GM23338 (cell line): ENCODE measurements at regions not wholly inside any gene's neighbourhood (a gene's known extent, or its start where the extent isn't known, plus 50 kb on each side); places are given as distances from the start of the nearest gene placed in this dataset.

Experiments
- ATAC-seq: fragments of 200-7000 bp; cut with Tn5 transposase; 3 replicates; pipeline ENCODE4 v1.9.1; 2020
- DNase-seq: peaks from one replicate; pipeline ENCODE4 v3.0.0-alpha.2; 2015; ENCODE audit warnings: low spot score
- H2AFZ ChIP-seq: fragments of 200-600 bp; sonication (generic); 2 replicates; pipeline ENCODE4 v1.8.0; 2016; ENCODE audit warnings: antibody characterized with exemption, mild to moderate bottlenecking, moderate library complexity
- H3F3A ChIP-seq: fragments of 200-600 bp; sonication (generic); replicated peaks from 2 replicates; pipeline ENCODE4 v1.8.0; 2017; ENCODE audit warnings: antibody characterized with exemption, mixed run types, low read depth
- H3K27ac ChIP-seq: fragments of 200-600 bp; sonication (generic); 2 replicates; pipeline ENCODE4 v1.6.1; 2016; ENCODE audit warnings: low read depth
- H3K27me3 ChIP-seq: fragments of 200-600 bp; sonication (generic); 2 replicates; pipeline ENCODE4 v1.8.0; 2016; ENCODE audit warnings: mild to moderate bottlenecking, mixed run types, moderate library complexity; ENCODE audit not compliant: insufficient read depth
- H3K36me3 ChIP-seq: fragments of 200-600 bp; sonication (generic); 2 replicates; pipeline ENCODE4 v1.8.0; 2016; ENCODE audit warnings: mild to moderate bottlenecking; ENCODE audit not compliant: insufficient read depth
- H3K4me1 ChIP-seq: fragments of 200-600 bp; sonication (generic); 2 replicates; pipeline ENCODE4 v1.8.0; 2016; ENCODE audit warnings: mild to moderate bottlenecking, moderate library complexity; ENCODE audit not compliant: insufficient read depth
- H3K4me2 ChIP-seq: fragments of 200-600 bp; sonication (generic); 2 replicates; pipeline ENCODE4 v1.7.1; 2017; ENCODE audit warnings: mixed run types
- H3K4me3 ChIP-seq: fragments of 200-600 bp; sonication (generic); 2 replicates; pipeline ENCODE4 v1.6.1; 2016; ENCODE audit warnings: mixed run types
- H3K79me2 ChIP-seq: fragments of 200-600 bp; sonication (generic); replicated peaks from 2 replicates; pipeline ENCODE4 v1.8.0; 2017; ENCODE audit warnings: mild to moderate bottlenecking; ENCODE audit not compliant: insufficient read depth
- H3K9me2 ChIP-seq: fragments of 200-600 bp; sonication (generic); 2 replicates; pipeline ENCODE4 v1.8.0; 2017; ENCODE audit not compliant: insufficient read depth
- H4K20me1 ChIP-seq: fragments of 200-600 bp; sonication (generic); replicated peaks from 2 replicates; pipeline ENCODE4 v1.8.0; 2017; ENCODE audit warnings: mild to moderate bottlenecking; ENCODE audit not compliant: insufficient read depth
- H3K27ac Mint-ChIP-seq: 2 replicates; pipeline ENCODE4 v1.8.0; 2020; ENCODE audit warnings: inconsistent platforms, mild to moderate bottlenecking, moderate library complexity, mixed read lengths
- H3K27me3 Mint-ChIP-seq: 3 replicates; pipeline ENCODE4 v1.8.0; 2022; ENCODE audit warnings: low read depth, mild to moderate bottlenecking, moderate library complexity, mixed read lengths, inconsistent platforms; ENCODE audit not compliant: insufficient read depth, poor library complexity
- H3K36me3 Mint-ChIP-seq: 3 replicates; pipeline ENCODE4 v1.8.0; 2021; ENCODE audit warnings: low read depth, mild to moderate bottlenecking, inconsistent platforms, moderate library complexity, mixed read lengths
- H3K4me1 Mint-ChIP-seq: 3 replicates; pipeline ENCODE4 v1.8.0; 2020; ENCODE audit warnings: mild to moderate bottlenecking, inconsistent platforms, mixed read lengths
- H3K4me3 Mint-ChIP-seq: 3 replicates; pipeline ENCODE4 v1.8.0; 2021; ENCODE audit warnings: moderate library complexity, mild to moderate bottlenecking, inconsistent platforms, mixed read lengths
- H3K9me3 Mint-ChIP-seq: 3 replicates; pipeline ENCODE4 v1.8.0; 2020; ENCODE audit warnings: moderate library complexity, mild to moderate bottlenecking, inconsistent platforms, mixed read lengths
- CREB1 ChIP-seq: fragments of 250-450 bp; sonication (Bioruptor Pico); IDR thresholded peaks from 2 replicates; pipeline ENCODE4 v1.5.0; 2020; ENCODE audit warnings: low read depth, mild to moderate bottlenecking, moderate library complexity
- EZH2phosphoT487 ChIP-seq: fragments of 200-600 bp; sonication (generic); IDR thresholded peaks from one replicate; pipeline ENCODE4 v1.8.1; 2018; ENCODE audit warnings: antibody characterized with exemption; ENCODE audit not compliant: unreplicated experiment
- NANOG ChIP-seq: IDR thresholded peaks from 2 replicates; pipeline ENCODE4 v1.6.1; 2016; ENCODE audit warnings: antibody characterized with exemption, borderline replicate concordance
- TF ChIP-seq, protein P1 (sequence below): fragments of 250-450 bp; sonication (Bioruptor Pico); IDR thresholded peaks from 2 replicates; pipeline ENCODE4 v1.5.0; 2020; ENCODE audit warnings: mild to moderate bottlenecking, moderate library complexity
- TF ChIP-seq, protein P2 (sequence below): IDR thresholded peaks from one replicate; pipeline ENCODE4 v1.6.1; 2018; ENCODE audit warnings: antibody characterized with exemption; ENCODE audit not compliant: unreplicated experiment
- TF ChIP-seq, protein P3 (sequence below): IDR thresholded peaks from 2 replicates; pipeline ENCODE4 v1.6.1; 2016; ENCODE audit warnings: antibody characterized with exemption

DNA sequence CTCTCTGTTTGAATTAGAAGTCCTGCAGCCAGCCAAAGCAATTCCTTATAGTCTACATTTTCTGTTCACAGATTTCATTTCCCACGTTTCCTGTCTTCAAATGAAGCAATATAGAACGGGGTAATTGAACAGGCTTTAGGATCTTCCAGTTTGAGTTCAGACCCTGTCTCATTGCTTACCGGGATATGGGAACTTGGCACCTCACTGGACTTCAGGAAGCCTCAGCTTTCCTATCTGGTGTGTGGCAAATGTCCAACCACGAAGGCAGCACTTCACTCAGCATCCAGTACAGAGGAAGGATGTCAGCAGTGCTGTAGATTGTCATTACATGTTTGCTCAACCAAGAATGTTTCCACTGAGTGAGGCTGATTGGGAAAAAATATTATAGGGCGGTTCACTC is 271.1 kb upstream of the ZFP42 start (continued):
- TF ChIP-seq, protein P1, sequence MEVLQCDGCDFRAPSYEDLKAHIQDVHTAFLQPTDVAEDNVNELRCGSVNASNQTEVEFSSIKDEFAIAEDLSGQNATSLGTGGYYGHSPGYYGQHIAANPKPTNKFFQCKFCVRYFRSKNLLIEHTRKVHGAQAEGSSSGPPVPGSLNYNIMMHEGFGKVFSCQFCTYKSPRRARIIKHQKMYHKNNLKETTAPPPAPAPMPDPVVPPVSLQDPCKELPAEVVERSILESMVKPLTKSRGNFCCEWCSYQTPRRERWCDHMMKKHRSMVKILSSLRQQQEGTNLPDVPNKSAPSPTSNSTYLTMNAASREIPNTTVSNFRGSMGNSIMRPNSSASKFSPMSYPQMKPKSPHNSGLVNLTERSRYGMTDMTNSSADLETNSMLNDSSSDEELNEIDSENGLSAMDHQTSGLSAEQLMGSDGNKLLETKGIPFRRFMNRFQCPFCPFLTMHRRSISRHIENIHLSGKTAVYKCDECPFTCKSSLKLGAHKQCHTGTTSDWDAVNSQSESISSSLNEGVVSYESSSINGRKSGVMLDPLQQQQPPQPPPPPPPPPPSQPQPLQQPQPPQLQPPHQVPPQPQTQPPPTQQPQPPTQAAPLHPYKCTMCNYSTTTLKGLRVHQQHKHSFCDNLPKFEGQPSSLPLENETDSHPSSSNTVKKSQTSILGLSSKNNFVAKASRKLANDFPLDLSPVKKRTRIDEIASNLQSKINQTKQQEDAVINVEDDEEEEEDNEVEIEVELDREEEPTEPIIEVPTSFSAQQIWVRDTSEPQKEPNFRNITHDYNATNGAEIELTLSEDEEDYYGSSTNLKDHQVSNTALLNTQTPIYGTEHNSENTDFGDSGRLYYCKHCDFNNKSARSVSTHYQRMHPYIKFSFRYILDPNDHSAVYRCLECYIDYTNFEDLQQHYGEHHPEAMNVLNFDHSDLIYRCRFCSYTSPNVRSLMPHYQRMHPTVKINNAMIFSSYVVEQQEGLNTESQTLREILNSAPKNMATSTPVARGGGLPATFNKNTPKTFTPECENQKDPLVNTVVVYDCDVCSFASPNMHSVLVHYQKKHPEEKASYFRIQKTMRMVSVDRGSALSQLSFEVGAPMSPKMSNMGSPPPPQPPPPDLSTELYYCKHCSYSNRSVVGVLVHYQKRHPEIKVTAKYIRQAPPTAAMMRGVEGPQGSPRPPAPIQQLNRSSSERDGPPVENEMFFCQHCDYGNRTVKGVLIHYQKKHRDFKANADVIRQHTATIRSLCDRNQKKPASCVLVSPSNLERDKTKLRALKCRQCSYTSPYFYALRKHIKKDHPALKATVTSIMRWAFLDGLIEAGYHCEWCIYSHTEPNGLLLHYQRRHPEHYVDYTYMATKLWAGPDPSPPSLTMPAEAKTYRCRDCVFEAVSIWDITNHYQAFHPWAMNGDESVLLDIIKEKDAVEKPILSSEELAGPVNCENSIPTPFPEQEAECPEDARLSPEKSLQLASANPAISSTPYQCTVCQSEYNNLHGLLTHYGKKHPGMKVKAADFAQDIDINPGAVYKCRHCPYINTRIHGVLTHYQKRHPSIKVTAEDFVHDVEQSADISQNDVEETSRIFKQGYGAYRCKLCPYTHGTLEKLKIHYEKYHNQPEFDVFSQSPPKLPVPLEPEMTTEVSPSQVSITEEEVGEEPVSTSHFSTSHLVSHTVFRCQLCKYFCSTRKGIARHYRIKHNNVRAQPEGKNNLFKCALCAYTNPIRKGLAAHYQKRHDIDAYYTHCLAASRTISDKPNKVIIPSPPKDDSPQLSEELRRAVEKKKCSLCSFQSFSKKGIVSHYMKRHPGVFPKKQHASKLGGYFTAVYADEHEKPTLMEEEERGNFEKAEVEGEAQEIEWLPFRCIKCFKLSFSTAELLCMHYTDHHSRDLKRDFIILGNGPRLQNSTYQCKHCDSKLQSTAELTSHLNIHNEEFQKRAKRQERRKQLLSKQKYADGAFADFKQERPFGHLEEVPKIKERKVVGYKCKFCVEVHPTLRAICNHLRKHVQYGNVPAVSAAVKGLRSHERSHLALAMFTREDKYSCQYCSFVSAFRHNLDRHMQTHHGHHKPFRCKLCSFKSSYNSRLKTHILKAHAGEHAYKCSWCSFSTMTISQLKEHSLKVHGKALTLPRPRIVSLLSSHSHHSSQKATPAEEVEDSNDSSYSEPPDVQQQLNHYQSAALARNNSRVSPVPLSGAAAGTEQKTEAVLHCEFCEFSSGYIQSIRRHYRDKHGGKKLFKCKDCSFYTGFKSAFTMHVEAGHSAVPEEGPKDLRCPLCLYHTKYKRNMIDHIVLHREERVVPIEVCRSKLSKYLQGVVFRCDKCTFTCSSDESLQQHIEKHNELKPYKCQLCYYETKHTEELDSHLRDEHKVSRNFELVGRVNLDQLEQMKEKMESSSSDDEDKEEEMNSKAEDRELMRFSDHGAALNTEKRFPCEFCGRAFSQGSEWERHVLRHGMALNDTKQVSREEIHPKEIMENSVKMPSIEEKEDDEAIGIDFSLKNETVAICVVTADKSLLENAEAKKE (CRISPR knock-in tag) = no peak

DNA sequence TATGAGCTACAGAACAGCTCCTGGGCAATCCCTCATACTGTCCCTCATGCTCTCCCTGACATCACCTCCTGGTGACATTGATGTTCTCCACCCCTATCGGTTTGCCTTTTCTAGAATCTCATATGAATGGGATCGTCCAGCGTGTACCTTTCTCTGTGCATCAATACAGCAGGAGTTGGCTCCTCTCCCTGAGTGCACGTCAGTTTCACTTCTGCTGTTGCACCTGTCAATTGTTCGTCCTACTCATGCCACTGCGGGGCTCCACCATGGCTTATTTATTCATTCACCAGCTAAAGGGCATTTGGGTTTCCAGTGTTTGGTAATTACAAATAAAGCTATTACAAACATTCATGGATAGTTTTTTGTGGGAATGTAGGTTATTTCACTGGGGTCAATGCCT is 269.1 kb upstream of the ZFP42 start:
- H3K4me3 ChIP-seq = no peak overlapping the region
- H3K36me3 ChIP-seq = no peaks in the 10 kb centered on the region
- no peaks in the 10 kb centered on the region for H3K9me2 ChIP-seq
- Mint-ChIP-seq H3K4me3 (no peak overlapping the region), H3K27ac (no peak overlapping the region), H3K36me3 (no peaks in the 10 kb centered on the region; the same call in 2 of the 3 replicates), H3K4me1 (no peaks in the 10 kb centered on the region), H3K9me3 (peaks cover 15% of the 10 kb centered on the region), H3K27me3 (no peaks in the 10 kb centered on the region)
- H2AFZ ChIP-seq = no peak overlapping the region
- DNase-seq = no peak
- no peaks in the 10 kb centered on the region for H4K20me1 ChIP-seq
- no peaks in the 10 kb centered on the region for H3K27me3 ChIP-seq
- no peaks in the 10 kb centered on the region for H3K79me2 ChIP-seq
- no peak overlapping the region for H3K4me2 ChIP-seq
- H3F3A ChIP-seq = no peaks in the 10 kb centered on the region
- no peak for ATAC-seq
- no peaks in the 10 kb centered on the region for H3K4me1 ChIP-seq
- H3K27ac ChIP-seq = no peak overlapping the region
- TF ChIP-seq CREB1 (CRISPR knock-in tag) = no peak
- TF ChIP-seq, protein P2, sequence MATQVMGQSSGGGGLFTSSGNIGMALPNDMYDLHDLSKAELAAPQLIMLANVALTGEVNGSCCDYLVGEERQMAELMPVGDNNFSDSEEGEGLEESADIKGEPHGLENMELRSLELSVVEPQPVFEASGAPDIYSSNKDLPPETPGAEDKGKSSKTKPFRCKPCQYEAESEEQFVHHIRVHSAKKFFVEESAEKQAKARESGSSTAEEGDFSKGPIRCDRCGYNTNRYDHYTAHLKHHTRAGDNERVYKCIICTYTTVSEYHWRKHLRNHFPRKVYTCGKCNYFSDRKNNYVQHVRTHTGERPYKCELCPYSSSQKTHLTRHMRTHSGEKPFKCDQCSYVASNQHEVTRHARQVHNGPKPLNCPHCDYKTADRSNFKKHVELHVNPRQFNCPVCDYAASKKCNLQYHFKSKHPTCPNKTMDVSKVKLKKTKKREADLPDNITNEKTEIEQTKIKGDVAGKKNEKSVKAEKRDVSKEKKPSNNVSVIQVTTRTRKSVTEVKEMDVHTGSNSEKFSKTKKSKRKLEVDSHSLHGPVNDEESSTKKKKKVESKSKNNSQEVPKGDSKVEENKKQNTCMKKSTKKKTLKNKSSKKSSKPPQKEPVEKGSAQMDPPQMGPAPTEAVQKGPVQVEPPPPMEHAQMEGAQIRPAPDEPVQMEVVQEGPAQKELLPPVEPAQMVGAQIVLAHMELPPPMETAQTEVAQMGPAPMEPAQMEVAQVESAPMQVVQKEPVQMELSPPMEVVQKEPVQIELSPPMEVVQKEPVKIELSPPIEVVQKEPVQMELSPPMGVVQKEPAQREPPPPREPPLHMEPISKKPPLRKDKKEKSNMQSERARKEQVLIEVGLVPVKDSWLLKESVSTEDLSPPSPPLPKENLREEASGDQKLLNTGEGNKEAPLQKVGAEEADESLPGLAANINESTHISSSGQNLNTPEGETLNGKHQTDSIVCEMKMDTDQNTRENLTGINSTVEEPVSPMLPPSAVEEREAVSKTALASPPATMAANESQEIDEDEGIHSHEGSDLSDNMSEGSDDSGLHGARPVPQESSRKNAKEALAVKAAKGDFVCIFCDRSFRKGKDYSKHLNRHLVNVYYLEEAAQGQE = no peak
- TF ChIP-seq EZH2phosphoT487 = no peak
- TF ChIP-seq NANOG = no peak
- TF ChIP-seq, protein P3, sequence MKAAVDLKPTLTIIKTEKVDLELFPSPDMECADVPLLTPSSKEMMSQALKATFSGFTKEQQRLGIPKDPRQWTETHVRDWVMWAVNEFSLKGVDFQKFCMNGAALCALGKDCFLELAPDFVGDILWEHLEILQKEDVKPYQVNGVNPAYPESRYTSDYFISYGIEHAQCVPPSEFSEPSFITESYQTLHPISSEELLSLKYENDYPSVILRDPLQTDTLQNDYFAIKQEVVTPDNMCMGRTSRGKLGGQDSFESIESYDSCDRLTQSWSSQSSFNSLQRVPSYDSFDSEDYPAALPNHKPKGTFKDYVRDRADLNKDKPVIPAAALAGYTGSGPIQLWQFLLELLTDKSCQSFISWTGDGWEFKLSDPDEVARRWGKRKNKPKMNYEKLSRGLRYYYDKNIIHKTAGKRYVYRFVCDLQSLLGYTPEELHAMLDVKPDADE = no peak
